ENCODE measurements at regions not wholly inside any gene's neighbourhood (a gene's known extent, or its start where the extent isn't known, plus 50 kb on each side); places are given as distances from the start of the nearest gene placed in this dataset.

GRCh38 chr11:40062616-40063015 lies 1396.8 kb downstream of the LRRC4C start:
- no peak overlapping the region for H3K27ac ChIP-seq
- TF ChIP-seq ZFX (IDR thresholded peaks at IDR 0.05): no peak
- no peak for TF ChIP-seq CTCF (conservative IDR thresholded peaks at IDR 0.05)

- no peak for TF ChIP-seq CTCF (conservative IDR thresholded peaks at IDR 0.05)
- TF ChIP-seq ZFX (IDR thresholded peaks at IDR 0.05): no peak
- no peak overlapping the region for H3K27ac ChIP-seq
Measured at GRCh38 chr11:40061221-40061620, 1398.2 kb downstream of the LRRC4C start.

- no peak for TF ChIP-seq ZFX (IDR thresholded peaks at IDR 0.05)
- TF ChIP-seq CTCF (conservative IDR thresholded peaks at IDR 0.05): no peak
- H3K27ac ChIP-seq: no peak overlapping the region
Measured at GRCh38 chr11:40054631-40055030, 1404.8 kb downstream of the LRRC4C start.

GRCh38 chr11:40045312-40045711 lies 1414.1 kb downstream of the LRRC4C start:
- no peak for TF ChIP-seq ZFX (IDR thresholded peaks at IDR 0.05)
- TF ChIP-seq CTCF (conservative IDR thresholded peaks at IDR 0.05): no peak
- no peak overlapping the region for H3K27ac ChIP-seq

- no peak overlapping the region for H3K27ac ChIP-seq
- TF ChIP-seq ZFX (IDR thresholded peaks at IDR 0.05) (no peak), CTCF (conservative IDR thresholded peaks at IDR 0.05) (no peak)
Measured at GRCh38 chr11:40037005-40037404, 1422.4 kb downstream of the LRRC4C start.

- no peak overlapping the region for H3K27ac ChIP-seq
- no peak for TF ChIP-seq ZFX (IDR thresholded peaks at IDR 0.05)
- no peak for TF ChIP-seq CTCF (conservative IDR thresholded peaks at IDR 0.05)
Measured at GRCh38 chr11:40032331-40032730, 1427.1 kb downstream of the LRRC4C start.

GRCh38 chr11:40030867-40031266 lies 1428.6 kb downstream of the LRRC4C start:
- no peak overlapping the region for H3K27ac ChIP-seq
- TF ChIP-seq ZFX (IDR thresholded peaks at IDR 0.05) (no peak), CTCF (conservative IDR thresholded peaks at IDR 0.05) (no peak)

All from C4-2B (cell line).